GM21447 (cell line): ENCODE measurements at regions not wholly inside any gene's neighbourhood (a gene's known extent, or its start where the extent isn't known, plus 50 kb on each side); places are given as distances from the start of the nearest gene placed in this dataset.

Experiments used
- ATAC-seq: cut with Tn5 transposase; IDR thresholded peaks from one replicate; pipeline ENCODE4 v1.9.1; 2021; ENCODE audit not compliant: unreplicated experiment

GRCh38 chr14:34069854-34070582 lies 119.1 kb upstream of the EGLN3 start:
- no peak for ATAC-seq

- ATAC-seq: no peak
Observed at GRCh38 chr14:34067587-34067986, 116.7 kb upstream of the EGLN3 start.

- ATAC-seq: no peak
Observed at GRCh38 chr14:34065690-34066391, 115.0 kb upstream of the EGLN3 start.

- ATAC-seq: no peak
Observed at GRCh38 chr14:34065236-34065635, 114.4 kb upstream of the EGLN3 start.

GRCh38 chr14:34064349-34064748 lies 113.5 kb upstream of the EGLN3 start:
- ATAC-seq: no peak

- no peak for ATAC-seq
Observed at GRCh38 chr14:34063470-34064164, 112.7 kb upstream of the EGLN3 start.

- no peak for ATAC-seq
Observed at GRCh38 chr14:34063042-34063441, 112.2 kb upstream of the EGLN3 start.

- ATAC-seq: no peak
Observed at GRCh38 chr14:34062353-34062973, 111.6 kb upstream of the EGLN3 start.

GRCh38 chr14:34060651-34060999 lies 109.8 kb upstream of the EGLN3 start:
- ATAC-seq: peak; percentile 23

GRCh38 chr14:34059925-34060650 lies 109.2 kb upstream of the EGLN3 start:
- peak; percentile 70 for ATAC-seq

- no peak for ATAC-seq
Observed at GRCh38 chr14:34059037-34059924, 108.4 kb upstream of the EGLN3 start.

- ATAC-seq: no peak
Observed at GRCh38 chr14:34058510-34058909, 107.6 kb upstream of the EGLN3 start.

GRCh38 chr14:34056046-34056445 lies 105.2 kb upstream of the EGLN3 start:
- ATAC-seq: no peak

- no peak for ATAC-seq
Observed at GRCh38 chr14:34055157-34055950, 104.5 kb upstream of the EGLN3 start.

- no peak for ATAC-seq
Observed at GRCh38 chr14:34053666-34054065, 102.8 kb upstream of the EGLN3 start.

- no peak for ATAC-seq
Observed at GRCh38 chr14:34052658-34053014, 101.8 kb upstream of the EGLN3 start.

GRCh38 chr14:34051966-34052657 lies 101.2 kb upstream of the EGLN3 start:
- peak; percentile 54 for ATAC-seq

GRCh38 chr14:34050606-34051005 lies 99.7 kb upstream of the EGLN3 start:
- no peak for ATAC-seq

- ATAC-seq: no peak
Observed at GRCh38 chr14:34049790-34050189, 98.9 kb upstream of the EGLN3 start.
